ENCODE measurements at regions not wholly inside any gene's neighbourhood (a gene's known extent, or its start where the extent isn't known, plus 50 kb on each side); places are given as distances from the start of the nearest gene placed in this dataset.

DNA sequence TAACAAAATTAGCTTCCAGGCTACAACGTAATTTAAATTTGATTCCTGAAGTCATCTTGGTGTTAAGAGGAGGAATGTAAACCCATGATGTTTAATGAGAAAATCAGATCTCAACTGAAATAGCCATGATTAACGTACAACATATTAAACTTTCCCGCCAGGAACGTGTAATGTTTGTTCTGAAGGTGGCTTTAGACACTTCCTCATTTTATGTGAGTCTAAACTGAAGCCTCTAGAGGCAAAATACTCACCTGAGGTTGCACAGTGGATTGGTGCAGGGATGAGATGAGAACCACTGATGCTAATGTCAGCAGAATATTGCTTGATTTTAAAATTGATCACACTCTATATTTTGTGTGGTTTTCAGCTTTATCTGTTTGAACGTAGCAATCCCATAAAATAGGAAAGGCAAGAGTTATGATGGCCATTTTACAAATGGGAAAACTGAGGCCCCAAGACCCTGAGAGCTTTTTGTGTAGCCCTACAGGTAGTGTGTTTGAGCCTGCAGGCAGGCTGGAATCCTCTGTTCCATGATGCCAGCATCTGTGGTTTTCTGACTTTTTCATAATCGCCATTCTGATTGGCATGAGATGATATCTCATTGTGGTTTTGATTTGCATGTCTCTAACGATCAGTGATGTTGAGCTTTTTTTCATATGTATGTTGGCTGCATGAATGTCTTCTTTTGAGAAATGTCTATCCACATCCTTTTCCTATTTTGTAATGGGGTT, 243.7 kb upstream of the BMPER start:
- DNase-seq (ENCODE audit: low read depth): no peak

GRCh38 chr7:33666531-33666930, 238.8 kb upstream of the BMPER start:
- no peak for DNase-seq (ENCODE audit: low read depth)
- H3K4me3 ChIP-seq (ENCODE audit: low read depth, low read length): no peak overlapping the region

More for the DNA sequence above, 243.7 kb upstream of the BMPER start:
- H3K4me3 ChIP-seq (ENCODE audit: low read depth, low read length): no peak overlapping the region

- H3K4me3 ChIP-seq (ENCODE audit: low read depth, low read length): no peak overlapping the region
- DNase-seq (ENCODE audit: low read depth): peak; percentile 49
Observed at GRCh38 chr7:33667196-33667595, 238.1 kb upstream of the BMPER start.

GRCh38 chr7:33669251-33669670, 236.1 kb upstream of the BMPER start:
- no peak overlapping the region for H3K4me3 ChIP-seq (ENCODE audit: low read depth, low read length)
- no peak for DNase-seq (ENCODE audit: low read depth)

DNA sequence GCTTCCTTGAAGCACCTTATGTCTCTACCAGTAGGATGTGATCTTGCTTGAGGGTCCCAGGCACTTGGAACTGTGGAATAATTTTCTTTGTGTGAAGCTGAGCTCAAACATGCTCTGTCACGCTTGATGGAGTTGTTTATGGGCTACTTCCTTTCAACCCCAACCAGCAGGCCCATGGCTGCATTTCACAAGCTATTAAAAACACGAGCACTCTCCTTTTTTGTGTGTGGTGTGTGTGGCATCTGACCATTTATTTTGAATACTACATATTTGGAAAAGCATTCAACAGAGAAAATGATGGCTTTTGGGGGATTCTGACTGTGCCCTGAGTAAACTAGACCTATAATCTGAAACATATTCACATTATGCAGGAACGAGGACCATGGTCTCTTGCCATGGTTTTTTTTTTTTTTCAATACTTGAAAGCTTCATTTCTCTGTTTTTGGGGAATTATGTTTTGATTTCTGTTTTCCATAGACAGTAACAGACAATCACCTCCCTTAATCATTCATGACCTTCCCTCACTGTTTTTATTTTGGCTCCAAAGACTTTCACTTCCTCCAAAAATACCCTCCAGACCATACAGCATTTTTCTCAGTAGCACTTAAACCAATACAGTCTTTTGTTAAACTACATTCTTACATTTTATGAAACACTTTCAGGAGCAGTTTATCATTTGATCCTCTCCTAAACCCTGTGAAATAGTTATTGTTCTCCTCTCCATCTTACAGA, 233.6 kb upstream of the BMPER start:
- DNase-seq (ENCODE audit: low read depth): no peak
- H3K4me3 ChIP-seq (ENCODE audit: low read depth, low read length): no peak overlapping the region

DNA sequence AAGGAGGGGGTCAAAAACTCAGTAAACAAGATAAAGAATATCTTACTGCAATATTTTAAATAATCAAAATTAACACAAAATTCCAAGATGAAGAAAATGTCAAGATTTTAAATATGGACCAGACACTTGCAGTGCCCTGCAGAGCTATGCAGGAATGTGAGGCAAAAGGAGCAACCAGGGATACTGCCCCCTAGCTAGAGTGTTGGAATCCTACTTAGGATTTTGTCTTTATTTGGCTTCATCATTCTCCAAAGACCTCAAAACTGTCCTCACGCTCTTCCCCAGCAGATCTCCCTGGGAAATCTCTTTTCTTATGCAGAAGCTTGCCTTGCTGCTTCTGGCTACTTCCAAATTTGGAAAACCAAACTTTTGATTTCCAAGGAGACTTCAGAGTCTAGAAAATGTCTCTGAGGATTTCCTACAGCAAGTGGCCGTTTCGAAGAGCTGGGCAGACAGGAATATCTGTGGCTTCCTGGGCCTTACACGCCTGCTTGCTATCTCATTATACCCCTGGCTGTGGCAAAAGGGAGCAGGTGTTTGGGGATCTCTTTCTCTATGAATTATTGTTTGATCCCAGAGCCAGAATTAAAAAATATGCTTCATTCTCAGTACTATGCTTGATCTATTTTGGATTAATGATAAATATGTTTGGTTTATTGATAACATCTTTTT, 232.2 kb upstream of the BMPER start:
- no peak overlapping the region for H3K4me3 ChIP-seq (ENCODE audit: low read depth, low read length)
- DNase-seq (ENCODE audit: low read depth): no peak

DNA sequence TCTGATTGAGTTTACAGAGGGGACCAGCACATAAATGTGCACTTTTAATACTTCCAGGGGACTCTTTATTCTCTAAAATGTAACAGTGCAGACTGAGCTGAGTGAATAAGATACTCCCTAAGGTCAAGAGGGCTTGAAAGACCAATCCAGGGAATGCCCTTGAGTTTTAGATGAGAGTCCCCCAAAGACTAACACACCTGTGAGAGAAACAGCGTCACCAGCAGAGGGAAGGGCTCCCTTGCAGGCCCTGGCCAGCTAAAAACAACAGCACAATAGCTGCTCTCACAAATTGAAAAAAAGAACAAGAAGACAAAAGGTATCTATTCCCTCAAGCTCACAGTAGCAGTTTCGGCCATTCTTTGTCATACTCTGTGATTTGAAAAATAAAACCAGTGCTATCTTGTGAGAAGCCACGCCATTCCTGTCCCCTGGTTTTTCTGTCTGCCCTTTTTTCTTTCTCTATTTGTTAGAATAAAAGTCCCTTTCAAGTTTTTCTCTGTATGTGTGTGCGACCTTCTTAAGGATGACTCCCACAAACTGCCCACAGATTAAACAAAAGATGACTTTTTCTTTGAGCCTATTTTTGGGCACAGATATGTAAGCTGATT, 230.4 kb upstream of the BMPER start:
- no peak for DNase-seq (ENCODE audit: low read depth)
- H3K4me3 ChIP-seq (ENCODE audit: low read depth, low read length): no peak overlapping the region

DNA sequence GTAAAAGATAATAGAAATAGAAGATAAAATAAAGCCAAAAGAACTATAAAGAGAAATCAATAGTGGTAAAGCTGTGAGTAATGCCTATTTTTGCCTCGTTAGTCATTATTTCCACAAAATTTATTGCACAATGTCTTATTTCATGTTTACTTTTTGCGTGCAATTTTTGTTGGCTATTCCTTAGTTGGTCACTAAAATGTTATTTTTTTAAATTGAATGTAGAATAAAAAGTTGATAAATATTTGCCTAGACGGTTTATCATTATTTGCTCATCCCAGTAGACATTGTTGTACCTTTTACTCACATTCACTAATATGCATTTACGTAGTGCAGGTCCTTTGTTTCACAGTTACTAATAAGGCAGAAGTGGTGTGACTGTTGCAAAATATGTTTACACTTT, 227.8 kb upstream of the BMPER start:
- H3K4me3 ChIP-seq (ENCODE audit: low read depth, low read length): no peak overlapping the region
- DNase-seq (ENCODE audit: low read depth): no peak

GRCh38 chr7:33678569-33679335, 226.6 kb upstream of the BMPER start:
- H3K4me3 ChIP-seq (ENCODE audit: low read depth, low read length): no peak overlapping the region
- no peak for DNase-seq (ENCODE audit: low read depth)

- no peak for DNase-seq (ENCODE audit: low read depth)
Observed at GRCh38 chr7:33680682-33681081, 224.7 kb upstream of the BMPER start.

GRCh38 chr7:33685503-33685902, 219.8 kb upstream of the BMPER start:
- no peak for DNase-seq (ENCODE audit: low read depth)
- H3K4me3 ChIP-seq (ENCODE audit: low read depth, low read length): no peak overlapping the region

More at GRCh38 chr7:33680682-33681081, 224.7 kb upstream of the BMPER start:
- no peak overlapping the region for H3K4me3 ChIP-seq (ENCODE audit: low read depth, low read length)

DNA sequence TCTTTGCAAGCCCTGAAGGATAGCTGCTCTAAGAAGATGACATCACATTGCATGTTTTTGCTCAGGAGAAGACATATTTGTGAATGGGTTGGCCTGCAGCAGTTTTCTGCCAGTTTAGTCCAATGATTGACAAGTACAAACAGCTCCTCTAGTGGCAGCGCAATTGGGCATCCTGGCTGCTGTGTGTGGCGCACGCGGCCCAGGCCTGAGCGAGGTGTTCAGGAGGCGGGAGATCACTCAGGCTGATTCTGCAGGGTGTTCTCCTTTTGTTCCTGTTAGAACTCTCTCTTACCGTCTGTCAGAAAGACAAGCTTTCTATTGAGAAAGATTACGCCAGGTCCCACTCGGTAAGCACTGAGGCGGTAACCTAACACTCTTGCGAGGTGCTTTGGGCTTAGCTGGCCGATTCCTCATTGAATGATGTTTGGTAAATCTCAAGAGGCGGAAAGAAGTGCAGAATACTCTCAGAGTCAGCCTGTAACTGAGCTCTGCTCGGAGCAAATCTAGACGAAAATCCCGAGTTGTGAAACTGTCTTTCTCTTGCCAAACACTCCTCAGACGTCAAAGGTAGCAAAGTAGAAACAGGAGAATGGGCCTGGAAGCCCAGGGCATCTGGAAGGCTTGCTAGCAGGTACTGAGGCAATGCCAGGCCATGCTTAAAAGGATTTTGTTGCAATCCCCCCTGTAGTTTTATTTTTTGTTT, 219.2 kb upstream of the BMPER start:
- DNase-seq (ENCODE audit: low read depth): peak; percentile 26
- no peak overlapping the region for H3K4me3 ChIP-seq (ENCODE audit: low read depth, low read length)

GRCh38 chr7:33687625-33688024, 217.7 kb upstream of the BMPER start:
- no peak for DNase-seq (ENCODE audit: low read depth)
- H3K4me3 ChIP-seq (ENCODE audit: low read depth, low read length): no peak overlapping the region

- H3K4me3 ChIP-seq (ENCODE audit: low read depth, low read length): no peak overlapping the region
- DNase-seq (ENCODE audit: low read depth): no peak
Observed at GRCh38 chr7:33691180-33691579, 214.2 kb upstream of the BMPER start.

- H3K4me3 ChIP-seq (ENCODE audit: low read depth, low read length): no peak overlapping the region
- DNase-seq (ENCODE audit: low read depth): peak; percentile 38
Observed at GRCh38 chr7:33692956-33693355, 212.4 kb upstream of the BMPER start.

GRCh38 chr7:33694006-33694405, 211.3 kb upstream of the BMPER start:
- DNase-seq (ENCODE audit: low read depth): no peak

GRCh38 chr7:33697616-33698015, 207.7 kb upstream of the BMPER start:
- DNase-seq (ENCODE audit: low read depth): no peak
- H3K4me3 ChIP-seq (ENCODE audit: low read depth, low read length): no peak overlapping the region

More at GRCh38 chr7:33694006-33694405, 211.3 kb upstream of the BMPER start:
- H3K4me3 ChIP-seq (ENCODE audit: low read depth, low read length): no peak overlapping the region

DNA sequence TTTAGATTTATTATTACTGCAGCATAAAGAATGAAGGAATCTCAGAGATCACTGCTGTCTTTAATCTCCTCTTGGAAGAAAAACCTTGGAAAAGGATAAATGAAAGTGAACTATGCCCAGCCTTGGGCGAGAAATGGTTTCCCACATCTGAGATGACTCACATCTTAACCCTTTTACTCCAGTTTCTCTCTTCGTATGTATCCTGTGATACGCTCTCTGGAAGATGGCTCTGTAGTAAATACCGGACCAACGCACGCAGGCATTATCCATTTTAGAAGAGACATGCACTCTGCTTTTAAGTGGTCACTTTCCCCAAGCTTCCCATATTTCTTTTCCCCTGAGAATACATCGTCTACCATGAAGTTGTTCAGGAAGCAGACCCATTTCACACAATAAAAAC, 207.3 kb upstream of the BMPER start:
- no peak overlapping the region for H3K4me3 ChIP-seq (ENCODE audit: low read depth, low read length)
- no peak for DNase-seq (ENCODE audit: low read depth)

DNA sequence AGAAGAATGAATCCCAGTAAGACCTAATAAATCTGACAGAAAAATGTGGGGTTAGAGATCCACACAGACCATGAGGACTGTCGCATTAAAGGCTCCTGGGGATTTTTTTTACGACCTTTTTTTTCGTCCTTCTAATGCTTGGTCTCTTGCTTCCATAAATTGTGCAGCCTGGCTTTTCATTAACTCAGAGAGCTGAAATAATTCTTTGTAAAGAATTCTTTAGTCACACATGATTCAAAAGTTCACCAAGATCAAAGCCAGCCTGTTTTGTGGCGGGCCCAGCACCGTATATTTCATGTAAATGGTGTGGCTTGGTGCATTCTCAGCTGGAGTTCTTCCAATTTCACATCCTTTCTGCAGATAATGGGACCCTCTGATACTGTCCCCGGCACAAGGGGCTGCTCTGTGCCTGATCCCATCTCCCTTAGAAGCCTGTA, 206.6 kb upstream of the BMPER start:
- no peak for DNase-seq (ENCODE audit: low read depth)
- H3K4me3 ChIP-seq (ENCODE audit: low read depth, low read length): no peak overlapping the region
